Lung (tissue), 11 donors: ENCODE measurements at regions not wholly inside any gene's neighbourhood (a gene's known extent, or its start where the extent isn't known, plus 50 kb on each side); places are given as distances from the start of the nearest gene placed in this dataset.

ENCODE experiments used
- ATAC-seq: fragments of 200-7000 bp; cut with Tn5 transposase; one replicate; pipeline ENCODE4 v1.9.1; 2020; ENCODE audit warnings: moderate number of reproducible peaks; ENCODE audit not compliant: insufficient read depth, low FRiP score
- DNase-seq, 3 donors: peaks; one replicate each; pipeline ENCODE4 v3.0.0-alpha.2; 2013 to 2017
- H3K27ac ChIP-seq, 2 donors: one replicate each; pipeline ENCODE4 v1.5.1; 2013; ENCODE audit warnings: mild to moderate bottlenecking in 2 of 2, moderate library complexity in 2 of 2, control low read depth in 1 of 2, inconsistent platforms in 1 of 2, low read depth in 1 of 2, low read length in 1 of 2
- H3K27me3 ChIP-seq, 3 donors: one replicate each; pipeline ENCODE4 v1.5.1; 2013; ENCODE audit warnings: low read length in 2 of 3; ENCODE audit not compliant: control insufficient read depth in 3 of 3, insufficient read depth in 3 of 3
- H3K36me3 ChIP-seq, 4 donors: one replicate each; pipeline ENCODE4 v1.5.1; 2013; ENCODE audit warnings: low read length in 4 of 4, mild to moderate bottlenecking in 1 of 4, moderate library complexity in 1 of 4; ENCODE audit not compliant: control insufficient read depth in 4 of 4, insufficient read depth in 4 of 4
- H3K4me1 ChIP-seq, 5 donors: one replicate each; pipeline ENCODE4 v1.5.1; 2013; ENCODE audit warnings: low read length in 5 of 5, mild to moderate bottlenecking in 2 of 5, moderate library complexity in 1 of 5; ENCODE audit not compliant: control insufficient read depth in 5 of 5, insufficient read depth in 5 of 5
- H3K4me3 ChIP-seq: one replicate; pipeline ENCODE4 v1.5.1; 2013; ENCODE audit warnings: mild to moderate bottlenecking, control low read depth, moderate library complexity
- H3K9ac ChIP-seq, 2 donors: one replicate each; pipeline ENCODE4 v1.5.1; 2013; ENCODE audit warnings: low read length in 2 of 2, control low read depth in 1 of 2; ENCODE audit not compliant: insufficient read depth in 1 of 2
- H3K9me3 ChIP-seq, 4 donors: one replicate each; pipeline ENCODE4 v1.5.1; 2013; ENCODE audit warnings: low read length in 3 of 4, mild to moderate bottlenecking in 1 of 4, moderate library complexity in 1 of 4; ENCODE audit not compliant: control insufficient read depth in 4 of 4, insufficient read depth in 3 of 4
- WGBS, 2 donors: extraction: QIAGEN DNeasy Blood & Tissue Kit; methylation state at CpG; one replicate each; pipeline ENCODE4 v1.1.7; 2013; 5-methylcytosine and 5-hydroxymethylcytosine counted together
- TF ChIP-seq, protein P1 (sequence below): IDR thresholded peaks from 2 replicates; pipeline ENCODE4 v1.5.1; 2012; ENCODE audit warnings: mild to moderate bottlenecking; ENCODE audit errors: control extremely low read depth, extremely low read depth
- donor health status: control.
- donor health status: control.
- donor health status: Bipolar disorder and iron deficiency.
- donor health status: healthy.
- donor health status: DM: yes; HTN: yes; CAD: no.

DNA sequence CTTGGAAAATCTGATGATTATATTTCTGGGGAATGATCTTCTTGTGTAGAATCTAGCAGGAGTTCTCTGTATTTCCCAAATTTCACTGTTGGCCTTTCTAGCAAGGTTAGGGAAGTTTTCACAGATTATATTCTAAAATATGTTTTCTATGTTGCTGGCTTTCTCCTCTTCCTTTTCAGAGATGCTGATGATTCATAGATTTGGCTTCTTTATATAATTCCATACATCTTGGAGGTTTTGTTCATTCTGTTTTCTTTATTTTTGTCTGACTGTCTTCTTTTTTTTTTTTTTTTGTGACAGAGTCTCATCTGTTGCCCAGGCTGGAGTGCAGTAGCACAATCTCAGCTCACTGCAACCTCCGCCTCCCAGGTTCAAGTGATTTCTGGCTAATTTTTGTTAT lies 957.9 kb upstream of the SLIT2 start:
- 91 to 100% methylated on average over 1 of the region's 1 CpG for WGBS, 2 donors
- TF ChIP-seq, protein P1, sequence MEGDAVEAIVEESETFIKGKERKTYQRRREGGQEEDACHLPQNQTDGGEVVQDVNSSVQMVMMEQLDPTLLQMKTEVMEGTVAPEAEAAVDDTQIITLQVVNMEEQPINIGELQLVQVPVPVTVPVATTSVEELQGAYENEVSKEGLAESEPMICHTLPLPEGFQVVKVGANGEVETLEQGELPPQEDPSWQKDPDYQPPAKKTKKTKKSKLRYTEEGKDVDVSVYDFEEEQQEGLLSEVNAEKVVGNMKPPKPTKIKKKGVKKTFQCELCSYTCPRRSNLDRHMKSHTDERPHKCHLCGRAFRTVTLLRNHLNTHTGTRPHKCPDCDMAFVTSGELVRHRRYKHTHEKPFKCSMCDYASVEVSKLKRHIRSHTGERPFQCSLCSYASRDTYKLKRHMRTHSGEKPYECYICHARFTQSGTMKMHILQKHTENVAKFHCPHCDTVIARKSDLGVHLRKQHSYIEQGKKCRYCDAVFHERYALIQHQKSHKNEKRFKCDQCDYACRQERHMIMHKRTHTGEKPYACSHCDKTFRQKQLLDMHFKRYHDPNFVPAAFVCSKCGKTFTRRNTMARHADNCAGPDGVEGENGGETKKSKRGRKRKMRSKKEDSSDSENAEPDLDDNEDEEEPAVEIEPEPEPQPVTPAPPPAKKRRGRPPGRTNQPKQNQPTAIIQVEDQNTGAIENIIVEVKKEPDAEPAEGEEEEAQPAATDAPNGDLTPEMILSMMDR, result no peak
- H3K9me3 ChIP-seq, result peaks cover 0 to 7% (median 0%) of the 10 kb centered on the region in 4 donors
- DNase-seq (no peak), ATAC-seq (no peak)
- H3K4me3 ChIP-seq, result no peak overlapping the region
- H3K27me3 ChIP-seq, result no peaks in the 10 kb centered on the region
- H3K27ac ChIP-seq, result no peak overlapping the region
- no peaks in the 10 kb centered on the region for H3K36me3 ChIP-seq
- H3K4me1 ChIP-seq, result no peaks in the 10 kb centered on the region
- no peak overlapping the region for H3K9ac ChIP-seq

DNA sequence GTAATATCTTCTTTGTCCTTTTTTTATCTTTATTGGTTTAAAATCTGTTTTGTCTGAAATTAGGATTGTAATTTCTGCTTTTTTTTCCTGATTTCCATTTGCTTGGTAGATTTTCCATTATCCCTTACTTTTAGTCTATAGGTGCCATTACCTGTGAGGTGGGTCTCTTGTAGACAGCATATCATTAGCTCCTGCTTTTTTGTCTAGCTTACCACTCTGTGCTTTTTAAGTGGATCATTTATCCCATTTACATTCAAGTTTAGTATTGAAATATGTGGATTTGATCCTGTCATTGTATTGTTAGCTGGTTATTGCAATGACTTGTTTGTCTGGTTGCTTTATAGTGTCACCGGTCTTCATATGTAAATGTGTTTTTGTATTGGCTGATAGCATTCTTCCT lies 958.6 kb upstream of the SLIT2 start:
- no peak for ATAC-seq
- Histone ChIP-seq H3K4me1 (no peaks in the 10 kb centered on the region), H3K9ac (no peak overlapping the region), H3K9me3 (peaks cover 0 to 7% (median 0%) of the 10 kb centered on the region in 4 donors), H3K27me3 (no peaks in the 10 kb centered on the region), H3K36me3 (no peaks in the 10 kb centered on the region), H3K27ac (no peak overlapping the region), H3K4me3 (no peak overlapping the region)
- no peak for DNase-seq
- TF ChIP-seq, protein P1, result no peak
- WGBS, 2 donors, result 0% methylated on average over 1 of the region's 1 CpG

DNA sequence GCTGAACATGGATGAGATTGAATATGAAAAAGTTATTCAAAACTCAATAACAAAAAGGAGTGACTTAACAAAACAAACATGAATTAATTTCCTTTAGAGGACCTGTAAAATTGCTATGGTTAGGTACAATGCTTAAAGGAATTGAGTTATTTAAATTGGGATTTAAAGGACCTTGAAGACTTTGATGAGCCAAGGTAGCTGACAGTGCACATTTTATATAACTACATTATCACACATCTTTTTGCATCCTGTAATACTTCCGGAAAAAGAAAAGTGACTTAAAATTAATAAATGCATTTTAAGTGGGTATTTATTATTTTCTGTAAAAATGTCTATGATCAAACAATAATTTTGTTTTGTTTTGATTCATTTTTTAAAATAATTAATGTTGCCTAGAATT lies 964.8 kb upstream of the SLIT2 start:
- ATAC-seq (no peak), DNase-seq (no peak)
- H3K27me3 ChIP-seq, result no peaks in the 10 kb centered on the region
- no peaks in the 10 kb centered on the region for H3K9me3 ChIP-seq
- TF ChIP-seq, protein P1, result no peak
- 90 to 98% methylated on average over 1 of the region's 1 CpG for WGBS, 2 donors
- no peak overlapping the region for H3K27ac ChIP-seq
- no peaks in the 10 kb centered on the region for H3K4me1 ChIP-seq
- H3K36me3 ChIP-seq, result no peaks in the 10 kb centered on the region
- no peak overlapping the region for H3K4me3 ChIP-seq
- H3K9ac ChIP-seq, result no peak overlapping the region

DNA sequence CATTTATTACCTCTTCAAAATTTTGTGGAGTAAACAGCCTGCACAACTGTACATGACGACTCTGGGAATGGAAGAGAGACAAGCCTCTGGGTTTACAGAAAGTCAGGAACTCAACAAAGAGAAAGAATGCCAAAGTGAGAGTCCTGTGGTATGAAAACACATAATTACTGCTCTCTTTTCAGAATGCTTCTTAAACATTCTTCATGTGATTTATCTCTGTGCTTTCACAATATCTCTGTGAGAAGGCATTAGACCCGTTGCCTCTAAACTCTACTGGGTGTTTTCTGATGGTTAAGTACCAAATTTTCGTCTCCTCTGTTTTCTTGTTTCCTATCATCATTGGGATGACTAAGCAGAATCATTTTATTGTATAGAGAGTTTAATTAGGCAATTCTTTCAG lies 966.6 kb upstream of the SLIT2 start:
- TF ChIP-seq, protein P1, result no peak
- DNase-seq (no peak), ATAC-seq (no peak)
- no peaks in the 10 kb centered on the region for H3K27me3 ChIP-seq
- no peak overlapping the region for H3K27ac ChIP-seq
- H3K4me1 ChIP-seq, result no peaks in the 10 kb centered on the region
- no peaks in the 10 kb centered on the region for H3K36me3 ChIP-seq
- WGBS, 2 donors, result 68 to 74% methylated on average over 3 of the region's 3 CpGs
- no peak overlapping the region for H3K4me3 ChIP-seq
- H3K9me3 ChIP-seq, result peaks cover 0 to 4% (median 1%) of the 10 kb centered on the region in 4 donors
- H3K9ac ChIP-seq, result no peak overlapping the region
